H1 (cell line): ENCODE measurements at regions not wholly inside any gene's neighbourhood (a gene's known extent, or its start where the extent isn't known, plus 50 kb on each side); places are given as distances from the start of the nearest gene placed in this dataset.

ENCODE experiments used
- CTCF ChIA-PET: fragments of 300-600 bp; sonication (Branson Sonifier 250); formaldehyde crosslinking; loops from one replicate; lab custom pipeline; 2021; ENCODE audit not compliant: partially characterized antibody; lab: Charles Lee
- POLR2A ChIA-PET: fragments of 300-600 bp; sonication (Branson Sonifier 250); formaldehyde crosslinking; loops from one replicate; lab custom pipeline; 2021; ENCODE audit warnings: inconsistent platforms; ENCODE audit not compliant: partially characterized antibody; lab: Charles Lee
- DNase-seq, 2 experiments: peaks; one replicate each; pipeline versions ENCODE4 v3.0.0 to v3.0.0-alpha.2; 2010 to 2022; ENCODE audit warnings: low spot score in 2 of 2, low read depth in 1 of 2, mixed read lengths in 1 of 2
- FAIRE-seq: peaks from 2 replicates; lab custom pipeline; 2011; peaks lifted over from hg19 to GRCh38; lab: Jason Lieb, UNC
- H2AFZ ChIP-seq: 2 replicates; pipeline ENCODE4 v1.8.1; 2012; ENCODE audit warnings: low read length, inconsistent platforms
- H2AK5ac ChIP-seq: 2 replicates; pipeline ENCODE4 v1.6.1; 2013; ENCODE audit warnings: low read depth, low read length
- H2BK120ac ChIP-seq: replicated peaks from 2 replicates; pipeline ENCODE3; 2013; ENCODE audit warnings: low read depth, low read length, inconsistent platforms
- H2BK12ac ChIP-seq: 2 replicates; pipeline ENCODE4 v1.6.1; 2013; ENCODE audit warnings: low read depth, low read length
- H2BK15ac ChIP-seq: 2 replicates; pipeline ENCODE4 v1.6.1; 2013; ENCODE audit warnings: low read length
- H2BK20ac ChIP-seq: 2 replicates; pipeline ENCODE4 v1.6.1; 2013; ENCODE audit warnings: low read length
- H2BK5ac ChIP-seq: 2 replicates; pipeline ENCODE4 v1.6.1; 2013; ENCODE audit warnings: low read depth, low read length
- H3K14ac ChIP-seq: 2 replicates; pipeline ENCODE4 v1.6.1; 2013; ENCODE audit warnings: inconsistent platforms; ENCODE audit not compliant: insufficient read length
- H3K18ac ChIP-seq: 2 replicates; pipeline ENCODE4 v1.6.1; 2013; ENCODE audit warnings: low read length; ENCODE audit errors: extremely low read depth
- H3K23ac ChIP-seq: 2 replicates; pipeline ENCODE4 v1.6.1; 2013; ENCODE audit warnings: inconsistent platforms; ENCODE audit not compliant: insufficient read length
- H3K23me2 ChIP-seq: 2 replicates; pipeline ENCODE4 v1.6.1; 2013; ENCODE audit warnings: low read depth, low read length
- H3K27ac ChIP-seq: 2 replicates; pipeline ENCODE4 v1.6.1; 2011; ENCODE audit warnings: low read depth, low read length, inconsistent platforms
- H3K27me3 ChIP-seq, 4 experiments: replicated peaks in 1 of 4; 1 replicate in 1 of 4; 2 replicates in 3 of 4; pipeline versions ENCODE4 v1.6.1 to v1.8.1; 2011 to 2013; ENCODE audit warnings: low read length in 3 of 4, mild to moderate bottlenecking in 3 of 4, inconsistent platforms in 2 of 4, mixed read lengths in 2 of 4, moderate library complexity in 1 of 4; ENCODE audit not compliant: control insufficient read depth in 3 of 4, insufficient read depth in 3 of 4; ENCODE audit errors: extremely low read depth in 1 of 4
- H3K36me3 ChIP-seq, 4 experiments: 2 replicates each; pipeline versions ENCODE4 v1.6.1 to v1.8.1; 2011 to 2013; ENCODE audit warnings: mild to moderate bottlenecking in 4 of 4, low read length in 3 of 4, moderate library complexity in 2 of 4, control low read depth in 1 of 4, inconsistent platforms in 1 of 4; ENCODE audit not compliant: insufficient read depth in 4 of 4, control insufficient read depth in 2 of 4
- H3K4ac ChIP-seq: replicated peaks from 2 replicates; pipeline ENCODE3; 2013; ENCODE audit warnings: low read length, low read depth, mixed read lengths, inconsistent platforms; ENCODE audit not compliant: insufficient read length
- H3K4me1 ChIP-seq, 4 experiments: replicated peaks in 1 of 4; 1 replicate in 1 of 4; 2 replicates in 3 of 4; pipeline versions ENCODE4 v1.6.1 to v1.8.1; 2011 to 2013; ENCODE audit warnings: low read length in 3 of 4, inconsistent platforms in 2 of 4, mixed read lengths in 1 of 4; ENCODE audit not compliant: insufficient read depth in 4 of 4, control insufficient read depth in 3 of 4
- H3K4me2 ChIP-seq, 2 experiments: 2 replicates each; pipeline versions ENCODE4 v1.6.1 to v1.8.1; 2011 to 2013; ENCODE audit warnings: low read depth in 2 of 2, low read length in 2 of 2, control low read depth in 1 of 2, inconsistent platforms in 1 of 2, mild to moderate bottlenecking in 1 of 2; ENCODE audit not compliant: insufficient read depth in 1 of 2
- H3K4me3 ChIP-seq, 4 experiments: fragments of 200-600, 300-600 bp in 1 of 4; sonication (generic), shearing (Covaris generic), sonication (Bioruptor Twin) in 1 of 4; 2 replicates each; pipeline versions ENCODE4 v1.5.1 to v1.8.1; 2011 to 2016; ENCODE audit warnings: low read length in 4 of 4, low read depth in 3 of 4, control low read depth in 2 of 4, inconsistent platforms in 2 of 4, mild to moderate bottlenecking in 2 of 4, mixed read lengths in 1 of 4, moderate library complexity in 1 of 4; ENCODE audit not compliant: insufficient read depth in 2 of 4; ENCODE audit errors: extremely low read depth in 1 of 4
- H3K56ac ChIP-seq: replicated peaks from 2 replicates; pipeline ENCODE3; 2013; ENCODE audit warnings: low read depth, mild to moderate bottlenecking, mixed read lengths, low read length, inconsistent platforms; ENCODE audit not compliant: insufficient read length
- H3K79me1 ChIP-seq: 2 replicates; pipeline ENCODE4 v1.6.1; 2013; ENCODE audit warnings: low read depth, low read length, control low read depth
- H3K79me2 ChIP-seq, 2 experiments: 2 replicates each; pipeline versions ENCODE4 v1.6.1 to v1.8.1; 2012 to 2013; ENCODE audit warnings: low read length in 2 of 2, mild to moderate bottlenecking in 2 of 2, inconsistent platforms in 1 of 2; ENCODE audit not compliant: insufficient read depth in 2 of 2, control insufficient read depth in 1 of 2
- H3K9ac ChIP-seq, 4 experiments: replicated peaks in 1 of 4; 1 replicate in 1 of 4; 2 replicates in 3 of 4; pipeline versions ENCODE4 v1.6.1 to v1.8.1; 2011 to 2013; ENCODE audit warnings: low read depth in 3 of 4, low read length in 3 of 4, control low read depth in 2 of 4, mild to moderate bottlenecking in 2 of 4, moderate library complexity in 2 of 4, inconsistent platforms in 1 of 4; ENCODE audit errors: extremely low read depth in 1 of 4
- H3K9me3 ChIP-seq, 2 experiments: 2 replicates each; pipeline versions ENCODE4 v1.6.1 to v1.8.1; 2012 to 2013; ENCODE audit warnings: mild to moderate bottlenecking in 2 of 2, moderate library complexity in 2 of 2, control low read depth in 1 of 2, inconsistent platforms in 1 of 2, low read depth in 1 of 2, low read length in 1 of 2, mixed read lengths in 1 of 2; ENCODE audit not compliant: insufficient read depth in 2 of 2
- H4K20me1 ChIP-seq, 2 experiments: replicated peaks in 1 of 2; 2 replicates each; pipeline versions ENCODE3 to v1.8.1; 2011 to 2013; ENCODE audit warnings: inconsistent platforms in 2 of 2, low read length in 2 of 2, mild to moderate bottlenecking in 1 of 2; ENCODE audit not compliant: insufficient read depth in 2 of 2, control insufficient read depth in 1 of 2
- H4K5ac ChIP-seq: 2 replicates; pipeline ENCODE4 v1.6.1; 2013; ENCODE audit warnings: low read length, low read depth, mixed read lengths, inconsistent platforms; ENCODE audit not compliant: insufficient read length
- H4K8ac ChIP-seq: 2 replicates; pipeline ENCODE4 v1.8.0; 2013; ENCODE audit warnings: mild to moderate bottlenecking, moderate library complexity, low read length, inconsistent platforms; ENCODE audit not compliant: insufficient read depth; ENCODE audit errors: extremely low read depth
- H4K91ac ChIP-seq: replicated peaks from 2 replicates; pipeline ENCODE3; 2013; ENCODE audit warnings: low read length, mixed read lengths, inconsistent platforms; ENCODE audit not compliant: insufficient read length
- CHD1 ChIP-seq: IDR thresholded peaks from 2 replicates; pipeline ENCODE4 v1.6.1; 2012; ENCODE audit warnings: low read depth, low read length, improper control_type of control experiment
- EGR1 ChIP-seq: IDR thresholded peaks from 2 replicates; pipeline ENCODE4 v1.6.1; 2011; ENCODE audit warnings: low read depth, low read length, borderline replicate concordance
- EP300 ChIP-seq, 2 experiments: IDR thresholded peaks; 1 replicate in 1 of 2; 2 replicates in 1 of 2; pipeline ENCODE4 v1.6.1; 2011 to 2012; ENCODE audit warnings: low read depth in 2 of 2, low read length in 2 of 2, mild to moderate bottlenecking in 2 of 2, borderline replicate concordance in 1 of 2, inconsistent platforms in 1 of 2, moderate library complexity in 1 of 2
- EZH2 ChIP-seq: fragments of 200-600 bp; sonication (generic); IDR thresholded peaks from 2 replicates; pipeline ENCODE4 v1.7.1; 2012; ENCODE audit warnings: low read depth, mild to moderate bottlenecking, moderate library complexity, low read length, inconsistent platforms; ENCODE audit not compliant: severe bottlenecking
- RAD21 ChIP-seq, 2 experiments: IDR thresholded peaks in 1 of 2; conservative IDR thresholded peaks in 1 of 2; 2 replicates each; pipeline ENCODE4 v1.6.1; 2011; ENCODE audit warnings: low read depth in 2 of 2, low read length in 2 of 2, improper control_type of control experiment in 1 of 2, inconsistent platforms in 1 of 2, mild to moderate bottlenecking in 1 of 2, moderate library complexity in 1 of 2
- RFX5 ChIP-seq: IDR thresholded peaks from 2 replicates; pipeline ENCODE4 v1.6.1; 2011; ENCODE audit warnings: low read depth, low read length, improper control_type of control experiment, borderline replicate concordance
- SP4 ChIP-seq: IDR thresholded peaks from 2 replicates; pipeline ENCODE4 v1.6.1; 2012; ENCODE audit warnings: low read length, inconsistent platforms
- SUZ12 ChIP-seq: fragments of 200-600 bp; sonication (generic); IDR thresholded peaks from 2 replicates; pipeline ENCODE4 v1.6.1; 2012; ENCODE audit warnings: mild to moderate bottlenecking, inconsistent platforms, low read length, moderate library complexity, mixed read lengths
- TAF7 ChIP-seq: optimal IDR thresholded peaks from 2 replicates; pipeline ENCODE3; 2011; ENCODE audit warnings: low read depth, mild to moderate bottlenecking, inconsistent platforms, low read length, moderate library complexity, borderline replicate concordance
- TEAD4 ChIP-seq: IDR thresholded peaks from 2 replicates; pipeline ENCODE4 v1.6.1; 2012; ENCODE audit warnings: low read depth, low read length, inconsistent platforms, mixed read lengths
- YY1 ChIP-seq: IDR thresholded peaks from 2 replicates; pipeline ENCODE4 v1.6.1; 2011; ENCODE audit warnings: low read depth, mild to moderate bottlenecking, low read length
- ZNF274 ChIP-seq: IDR thresholded peaks from 2 replicates; pipeline ENCODE4 v1.7.0; 2012; ENCODE audit warnings: low read length, borderline replicate concordance; ENCODE audit errors: extremely low read depth
- WGBS, 2 experiments: shearing (Covaris generic) in 1 of 2; methylation state at CpG; one replicate each; pipeline versions ENCODE4 v1.1.6 to v1.1.7; 2013 to 2015; ENCODE audit warnings: low lambda C conversion rate in 2 of 2, mixed read lengths in 2 of 2, inconsistent platforms in 1 of 2, low coverage in 1 of 2, missing lambda C conversion rate in 1 of 2; ENCODE audit not compliant: insufficient replicate concordance in 2 of 2, insufficient coverage in 1 of 2, insufficient read length in 1 of 2; ENCODE audit errors: extremely low coverage in 1 of 2, missing lambda C conversion rate in 1 of 2; 5-methylcytosine and 5-hydroxymethylcytosine counted together
- TF ChIP-seq, protein P1 (sequence below): IDR thresholded peaks from 2 replicates; pipeline ENCODE4 v1.6.1; 2012; ENCODE audit warnings: low read length, inconsistent platforms

GRCh38 chr2:84048964-84049363 lies 410.1 kb downstream of the SUCLG1 start:
- Histone ChIP-seq H3K4me2 (no peak overlapping the region), H2BK15ac (no peak overlapping the region), H2AK5ac (no peak overlapping the region), H3K4ac (no peak overlapping the region), H3K9ac (no peak overlapping the region), H4K20me1 (no peaks in the 10 kb centered on the region), H3K23me2 (no peaks in the 10 kb centered on the region)
- TF ChIP-seq ZNF274 (no peak), TAF7 (no peak), RAD21 (IDR thresholded peaks at IDR 0.05 in 1 of 2, conservative IDR thresholded peaks at IDR 0.05 in 1 of 2; ENCODE audit: low read depth in 2 of 2, low read length in 2 of 2) (no peak), EP300 (IDR thresholded peaks at IDR 0.05; ENCODE audit: borderline replicate concordance in 1 of 2, low read depth in 2 of 2, low read length in 2 of 2) (no peak), RFX5 (no peak), SUZ12 (no peak), YY1 (no peak), EZH2 (no peak), CHD1 (no peak), EGR1 (no peak), TEAD4 (no peak), SP4 (no peak)
- TF ChIP-seq, protein P1, sequence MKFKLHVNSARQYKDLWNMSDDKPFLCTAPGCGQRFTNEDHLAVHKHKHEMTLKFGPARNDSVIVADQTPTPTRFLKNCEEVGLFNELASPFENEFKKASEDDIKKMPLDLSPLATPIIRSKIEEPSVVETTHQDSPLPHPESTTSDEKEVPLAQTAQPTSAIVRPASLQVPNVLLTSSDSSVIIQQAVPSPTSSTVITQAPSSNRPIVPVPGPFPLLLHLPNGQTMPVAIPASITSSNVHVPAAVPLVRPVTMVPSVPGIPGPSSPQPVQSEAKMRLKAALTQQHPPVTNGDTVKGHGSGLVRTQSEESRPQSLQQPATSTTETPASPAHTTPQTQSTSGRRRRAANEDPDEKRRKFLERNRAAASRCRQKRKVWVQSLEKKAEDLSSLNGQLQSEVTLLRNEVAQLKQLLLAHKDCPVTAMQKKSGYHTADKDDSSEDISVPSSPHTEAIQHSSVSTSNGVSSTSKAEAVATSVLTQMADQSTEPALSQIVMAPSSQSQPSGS: no peak
- TF ChIP-seq, all 59 proteins: peak for 0
- no peak for FAIRE-seq
- no peaks in the 10 kb centered on the region for H3K79me2 ChIP-seq
- no peak overlapping the region for H2BK5ac ChIP-seq
- no peak overlapping the region for H4K5ac ChIP-seq
- H3K79me1 ChIP-seq: no peaks in the 10 kb centered on the region
- no peak overlapping the region for H2AFZ ChIP-seq
- H3K23ac ChIP-seq: no peak overlapping the region
- no peak overlapping the region for H3K14ac ChIP-seq
- H3K9me3 ChIP-seq: no peaks in the 10 kb centered on the region
- H3K27me3 ChIP-seq: no peaks in the 10 kb centered on the region
- ChIA-PET POLR2A (no interaction called here), CTCF (interaction anchor here (0.7 to 1.1 kb wide), 2 partner anchors 94 to 264 kb away, joined by 3 to 4 read pairs; no protein-coding TSS in a partner anchor)
- H3K4me3 ChIP-seq: no peak overlapping the region
- H3K4me1 ChIP-seq: peaks cover 0 to 2% (median 0%) of the 10 kb centered on the region in 4 experiments; a peak in 1 of 7 replicates
- no peak overlapping the region for H2BK20ac ChIP-seq
- H2BK120ac ChIP-seq: no peak overlapping the region
- no peak overlapping the region for H4K91ac ChIP-seq
- H3K36me3 ChIP-seq: no peaks in the 10 kb centered on the region
- no peak overlapping the region for H3K27ac ChIP-seq
- 94% methylated on average over 4 of the region's 4 CpGs; no CpG with 5 or more reads in 1 of the 2 experiments for WGBS, 2 experiments
- no peak overlapping the region for H2BK12ac ChIP-seq
- no peak overlapping the region for H4K8ac ChIP-seq
- DNase-seq: no peak
- no peak overlapping the region for H3K18ac ChIP-seq
- no peak overlapping the region for H3K56ac ChIP-seq
